ENCODE measurements at regions not wholly inside any gene's neighbourhood (a gene's known extent, or its start where the extent isn't known, plus 50 kb on each side); places are given as distances from the start of the nearest gene placed in this dataset.
A peak's percentile ranks its signal among the peaks of the same experiment; 100 is the strongest.

DNA sequence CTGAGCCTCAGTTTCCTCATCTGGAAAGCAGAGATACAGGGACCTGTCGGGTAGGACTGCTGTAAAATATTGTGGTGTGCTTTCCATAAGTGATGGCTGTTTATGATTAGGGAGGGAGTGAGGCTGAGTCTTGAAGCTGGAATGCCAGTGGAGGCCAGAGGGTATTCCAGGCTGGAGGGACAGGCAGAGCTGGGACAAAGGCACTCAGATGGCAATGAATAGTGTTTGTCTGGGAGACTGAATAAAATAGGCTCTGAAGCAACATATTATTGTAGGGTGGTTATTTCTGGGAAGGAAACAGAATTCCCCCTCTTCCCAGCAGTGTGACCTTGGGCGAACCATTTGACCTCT lies 120.7 kb downstream of the INHBB start:
- peaks cover 12% of the 10 kb centered on the region for H3F3A ChIP-seq (ENCODE audit: low read depth)
- no peaks in the 10 kb centered on the region for H3K79me2 ChIP-seq (ENCODE audit: low read depth)
- TF ChIP-seq EZH2phosphoT487 (IDR thresholded peaks at IDR 0.05): no peak
- TF ChIP-seq EZH2 (IDR thresholded peaks at IDR 0.05): no peak
- TF ChIP-seq, protein P1, sequence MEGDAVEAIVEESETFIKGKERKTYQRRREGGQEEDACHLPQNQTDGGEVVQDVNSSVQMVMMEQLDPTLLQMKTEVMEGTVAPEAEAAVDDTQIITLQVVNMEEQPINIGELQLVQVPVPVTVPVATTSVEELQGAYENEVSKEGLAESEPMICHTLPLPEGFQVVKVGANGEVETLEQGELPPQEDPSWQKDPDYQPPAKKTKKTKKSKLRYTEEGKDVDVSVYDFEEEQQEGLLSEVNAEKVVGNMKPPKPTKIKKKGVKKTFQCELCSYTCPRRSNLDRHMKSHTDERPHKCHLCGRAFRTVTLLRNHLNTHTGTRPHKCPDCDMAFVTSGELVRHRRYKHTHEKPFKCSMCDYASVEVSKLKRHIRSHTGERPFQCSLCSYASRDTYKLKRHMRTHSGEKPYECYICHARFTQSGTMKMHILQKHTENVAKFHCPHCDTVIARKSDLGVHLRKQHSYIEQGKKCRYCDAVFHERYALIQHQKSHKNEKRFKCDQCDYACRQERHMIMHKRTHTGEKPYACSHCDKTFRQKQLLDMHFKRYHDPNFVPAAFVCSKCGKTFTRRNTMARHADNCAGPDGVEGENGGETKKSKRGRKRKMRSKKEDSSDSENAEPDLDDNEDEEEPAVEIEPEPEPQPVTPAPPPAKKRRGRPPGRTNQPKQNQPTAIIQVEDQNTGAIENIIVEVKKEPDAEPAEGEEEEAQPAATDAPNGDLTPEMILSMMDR (IDR thresholded peaks at IDR 0.05): no peak
- Mint-ChIP-seq H3K27ac (no peak overlapping the region), H3K36me3 (no peaks in the 10 kb centered on the region), H3K27me3 (ENCODE audit: insufficient read depth, low read depth) (peaks cover 64% of the 10 kb centered on the region), H3K4me1 (peaks cover 16% of the 10 kb centered on the region), H3K4me3 (peak overlapping the region; percentile 38), H3K9me3 (peaks cover 1% of the 10 kb centered on the region)
- no peaks in the 10 kb centered on the region for H3K36me3 ChIP-seq
- no peak overlapping the region for H3K4me3 ChIP-seq
- no peak overlapping the region for H3K9ac ChIP-seq
- no peak overlapping the region for H3K27ac ChIP-seq
- H3K4me2 ChIP-seq: no peak overlapping the region
- H3K9me3 ChIP-seq (ENCODE audit: low read depth): no peaks in the 10 kb centered on the region
- H4K20me1 ChIP-seq (ENCODE audit: low read depth): peaks cover 44% of the 10 kb centered on the region
- no peak overlapping the region for H2AFZ ChIP-seq (replicated peaks)
- DNase-seq (ENCODE audit: low spot score): no peak
- peaks cover 7% of the 10 kb centered on the region for H3K4me1 ChIP-seq
- peaks cover 100% of the 10 kb centered on the region for H3K27me3 ChIP-seq

DNA sequence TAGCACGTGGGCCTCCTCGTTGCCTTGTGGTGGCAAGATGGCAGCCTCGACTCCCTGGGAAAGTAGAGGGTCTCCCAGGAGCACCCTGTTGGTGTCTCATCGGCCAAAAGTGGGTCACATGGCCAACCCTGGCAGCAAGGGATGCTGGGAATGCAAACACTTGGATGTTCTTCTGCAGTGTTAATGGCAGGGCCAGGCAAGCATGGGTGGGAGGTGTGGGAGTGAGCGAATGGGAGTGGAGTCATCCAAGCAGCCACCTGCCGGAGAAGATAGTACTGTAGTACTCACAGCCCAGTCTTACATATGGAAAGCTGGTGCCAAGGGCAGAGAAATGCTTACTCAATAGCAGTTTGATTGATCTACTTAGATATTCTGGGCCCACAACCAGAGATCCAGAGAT lies 122.2 kb downstream of the INHBB start:
- H3K27ac ChIP-seq: no peak overlapping the region
- no peak for DNase-seq (ENCODE audit: low spot score)
- Mint-ChIP-seq H3K27me3 (ENCODE audit: insufficient read depth, low read depth) (peaks cover 66% of the 10 kb centered on the region), H3K36me3 (peaks cover 2% of the 10 kb centered on the region), H3K4me1 (peaks cover 16% of the 10 kb centered on the region), H3K9me3 (peaks cover 12% of the 10 kb centered on the region), H3K27ac (no peak overlapping the region), H3K4me3 (no peak overlapping the region)
- H3K79me2 ChIP-seq (ENCODE audit: low read depth): no peaks in the 10 kb centered on the region
- H3K36me3 ChIP-seq: no peaks in the 10 kb centered on the region
- peaks cover 12% of the 10 kb centered on the region for H3F3A ChIP-seq (ENCODE audit: low read depth)
- H2AFZ ChIP-seq (replicated peaks): no peak overlapping the region
- no peak overlapping the region for H3K9ac ChIP-seq
- H3K4me3 ChIP-seq: no peak overlapping the region
- no peaks in the 10 kb centered on the region for H3K9me3 ChIP-seq (ENCODE audit: low read depth)
- TF ChIP-seq EZH2 (IDR thresholded peaks at IDR 0.05): no peak
- TF ChIP-seq, protein P1 (IDR thresholded peaks at IDR 0.05): no peak
- no peak for TF ChIP-seq EZH2phosphoT487 (IDR thresholded peaks at IDR 0.05)
- H3K4me2 ChIP-seq: no peak overlapping the region
- peaks cover 100% of the 10 kb centered on the region for H3K27me3 ChIP-seq
- H4K20me1 ChIP-seq (ENCODE audit: low read depth): peaks cover 44% of the 10 kb centered on the region
- H3K4me1 ChIP-seq: peaks cover 7% of the 10 kb centered on the region

DNA sequence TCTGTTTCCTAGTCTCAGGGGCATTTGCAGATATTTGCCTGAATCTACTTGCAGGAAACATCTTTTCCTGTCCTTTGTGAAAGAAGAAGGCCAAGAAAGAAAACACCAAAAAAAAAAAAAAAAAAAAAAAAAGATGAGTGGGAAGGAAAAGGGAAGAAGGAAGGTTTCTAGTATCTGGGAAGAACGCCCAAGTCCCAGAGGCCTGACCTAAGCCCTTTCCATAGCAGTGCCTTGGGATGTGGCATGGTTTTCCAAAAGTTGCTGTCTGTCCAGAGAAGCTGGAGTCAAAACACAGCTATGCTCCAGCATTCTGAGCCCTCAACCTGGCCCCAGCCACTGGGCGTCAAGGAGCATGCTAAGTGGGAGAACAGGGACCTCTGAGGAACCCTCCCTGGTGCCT lies 123.5 kb downstream of the INHBB start:
- H4K20me1 ChIP-seq (ENCODE audit: low read depth): peaks cover 31% of the 10 kb centered on the region
- H3K27me3 ChIP-seq: peaks cover 100% of the 10 kb centered on the region

More for the DNA sequence above, 123.5 kb downstream of the INHBB start:
- no peak for DNase-seq (ENCODE audit: low spot score)
- no peaks in the 10 kb centered on the region for H3K36me3 ChIP-seq
- no peak overlapping the region for H2AFZ ChIP-seq (replicated peaks)
- no peak for TF ChIP-seq EZH2phosphoT487 (IDR thresholded peaks at IDR 0.05)
- TF ChIP-seq, protein P1 (IDR thresholded peaks at IDR 0.05): no peak
- no peak for TF ChIP-seq EZH2 (IDR thresholded peaks at IDR 0.05)
- H3F3A ChIP-seq (ENCODE audit: low read depth): peaks cover 12% of the 10 kb centered on the region
- H3K9ac ChIP-seq: no peak overlapping the region
- peaks cover 12% of the 10 kb centered on the region for H3K4me1 Mint-ChIP-seq
- no peaks in the 10 kb centered on the region for H3K9me3 ChIP-seq (ENCODE audit: low read depth)
- no peak overlapping the region for H3K4me3 Mint-ChIP-seq
- peaks cover 2% of the 10 kb centered on the region for H3K36me3 Mint-ChIP-seq
- no peak overlapping the region for H3K4me3 ChIP-seq
- H3K27ac ChIP-seq: no peak overlapping the region
- peaks cover 12% of the 10 kb centered on the region for H3K9me3 Mint-ChIP-seq
- no peaks in the 10 kb centered on the region for H3K79me2 ChIP-seq (ENCODE audit: low read depth)
- H3K27ac Mint-ChIP-seq: no peak overlapping the region
- peaks cover 7% of the 10 kb centered on the region for H3K4me1 ChIP-seq
- H3K4me2 ChIP-seq: no peak overlapping the region
- H3K27me3 Mint-ChIP-seq (ENCODE audit: insufficient read depth, low read depth): peaks cover 65% of the 10 kb centered on the region
